Upper lobe of right lung (tissue), 1 donor: ENCODE measurements at regions not wholly inside any gene's neighbourhood (a gene's known extent, or its start where the extent isn't known, plus 50 kb on each side); places are given as distances from the start of the nearest gene placed in this dataset.

Experiments used
- ATAC-seq: fragments of 200-7000 bp; cut with Tn5 transposase; one replicate; pipeline ENCODE4 v1.9.1; 2020; ENCODE audit warnings: mild to moderate bottlenecking, moderate library complexity
- DNase-seq: peaks from one replicate; pipeline ENCODE4 v3.0.0-alpha.2; 2020
- H3K27ac ChIP-seq: fragments of 200-600 bp; one replicate; pipeline ENCODE4 v1.8.0; 2022
- H3K27me3 ChIP-seq: fragments of 200-600 bp; one replicate; pipeline ENCODE4 v1.8.0; 2022; ENCODE audit warnings: mild to moderate bottlenecking
- H3K36me3 ChIP-seq: fragments of 200-600 bp; one replicate; pipeline ENCODE4 v1.8.0; 2022
- H3K4me1 ChIP-seq: fragments of 200-600 bp; one replicate; pipeline ENCODE4 v1.8.0; 2022
- H3K4me3 ChIP-seq: fragments of 200-600 bp; one replicate; pipeline ENCODE4 v1.8.0; 2022; ENCODE audit warnings: mild to moderate bottlenecking
- H3K9me3 ChIP-seq: fragments of 200-600 bp; one replicate; pipeline ENCODE4 v1.8.0; 2022
- CTCF ChIP-seq: fragments of 200-600 bp; IDR thresholded peaks from one replicate; pipeline ENCODE4 v1.8.0; 2022; ENCODE audit warnings: antibody characterized with exemption
- intact Hi-C: fragments of 100-400 bp; cut with DNase I; formaldehyde crosslinking; loops from one replicate; pipeline ENCODE4 v1.11.0; 2022
- donor health status: DM: no; HTN: yes; CAD: no; lungs with severe emphysema.

GRCh38 chr5:138654281-138654867 lies 79.2 kb upstream of the HSPA9 start:
- DNase-seq: no peak
- Histone ChIP-seq H3K4me3 (no peak overlapping the region), H3K27ac (no peak overlapping the region), H3K27me3 (no peaks in the 10 kb centered on the region), H3K9me3 (no peaks in the 10 kb centered on the region), H3K36me3 (no peaks in the 10 kb centered on the region), H3K4me1 (no peaks in the 10 kb centered on the region)
- no peak for TF ChIP-seq CTCF
- ATAC-seq: peak; percentile 27
- intact Hi-C loops: no loop called here

DNA sequence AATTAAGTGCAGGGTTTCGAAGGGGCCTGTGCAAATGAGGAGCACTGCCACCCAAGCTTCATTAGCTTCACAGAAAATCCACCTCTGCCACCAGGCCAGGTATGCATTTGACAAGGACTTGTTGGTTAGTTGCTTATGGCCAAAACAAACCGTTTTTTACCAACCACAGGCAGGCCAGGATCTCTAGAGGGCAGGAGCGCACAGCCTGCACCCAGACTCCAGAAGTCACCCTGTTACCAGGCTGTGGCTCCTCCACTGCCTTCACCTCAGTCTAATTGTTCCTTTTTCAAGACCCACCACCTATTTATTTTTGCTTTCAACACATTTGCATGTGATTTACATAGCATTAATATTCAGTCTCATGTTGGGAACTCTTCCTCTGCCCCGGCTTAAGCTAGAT lies 78.3 kb upstream of the HSPA9 start:
- no peak overlapping the region for H3K27ac ChIP-seq
- ATAC-seq: peak; percentile 38
- no peaks in the 10 kb centered on the region for H3K36me3 ChIP-seq
- no peak for DNase-seq
- intact Hi-C loops: no loop called here
- H3K4me3 ChIP-seq: no peak overlapping the region
- H3K9me3 ChIP-seq: no peaks in the 10 kb centered on the region
- no peaks in the 10 kb centered on the region for H3K4me1 ChIP-seq
- H3K27me3 ChIP-seq: no peaks in the 10 kb centered on the region
- no peak for TF ChIP-seq CTCF

- no peak for ATAC-seq
- intact Hi-C loops: no loop called here
- H3K27me3 ChIP-seq: no peaks in the 10 kb centered on the region
Measured at GRCh38 chr5:138651767-138652117, 76.5 kb upstream of the HSPA9 start.

GRCh38 chr5:138651058-138651766 lies 76.0 kb upstream of the HSPA9 start:
- ATAC-seq (no peak), DNase-seq (no peak)
- no peaks in the 10 kb centered on the region for H3K27me3 ChIP-seq
- no peak overlapping the region for H3K4me3 ChIP-seq
- intact Hi-C loops: no loop called here
- H3K9me3 ChIP-seq: no peaks in the 10 kb centered on the region
- H3K36me3 ChIP-seq: no peaks in the 10 kb centered on the region
- H3K4me1 ChIP-seq: no peaks in the 10 kb centered on the region
- no peak for TF ChIP-seq CTCF
- no peak overlapping the region for H3K27ac ChIP-seq

More at GRCh38 chr5:138651767-138652117, 76.5 kb upstream of the HSPA9 start:
- Histone ChIP-seq H3K9me3 (no peaks in the 10 kb centered on the region), H3K27ac (no peak overlapping the region), H3K4me1 (no peaks in the 10 kb centered on the region), H3K36me3 (no peaks in the 10 kb centered on the region), H3K4me3 (no peak overlapping the region)
- no peak for DNase-seq
- no peak for TF ChIP-seq CTCF

- Histone ChIP-seq H3K4me3 (no peak overlapping the region), H3K27me3 (no peaks in the 10 kb centered on the region), H3K4me1 (no peaks in the 10 kb centered on the region), H3K27ac (no peak overlapping the region), H3K36me3 (no peaks in the 10 kb centered on the region), H3K9me3 (no peaks in the 10 kb centered on the region)
- intact Hi-C loops: no loop called here
- TF ChIP-seq CTCF: no peak
- ATAC-seq (no peak), DNase-seq (no peak)
Measured at GRCh38 chr5:138650196-138650595, 75.0 kb upstream of the HSPA9 start.
